K562 (cell line): ENCODE measurements at regions not wholly inside any gene's neighbourhood (a gene's known extent, or its start where the extent isn't known, plus 50 kb on each side); places are given as distances from the start of the nearest gene placed in this dataset.

Experiments
- ATAC-seq: fragments of 200-7000 bp; cut with Tn5 transposase; 3 replicates; pipeline ENCODE4 v1.9.1; 2020; ENCODE audit warnings: moderate library complexity
- BruUV-seq: library from RNA; stranded (reverse); fragments of 400-500 nt; replicated peaks from 2 replicates; lab custom pipeline; 2021; lab: Mats Ljungman, UMichigan
- CTCF ChIA-PET: fragments of 300-600 bp; formaldehyde crosslinking; extraction: SDS; loops from one replicate; lab custom pipeline; 2021; ENCODE audit warnings: low intra/inter-chr PET ratio; lab: Yijun Ruan, JAX
- POLR2A ChIA-PET: fragments of 300-600, 350-650 bp; sonication (Branson Sonifier 250); formaldehyde crosslinking; extraction: SDS; loops from one replicate; lab custom pipeline; 2021; ENCODE audit warnings: antibody characterized with exemption, inconsistent platforms; lab: Yijun Ruan, JAX
- DNase-seq, 4 experiments: peaks; one replicate each; pipeline versions ENCODE4 v3.0.0 to v3.0.0-alpha.2; 2011 to 2018; ENCODE audit warnings: low spot score in 3 of 4, mixed read lengths in 3 of 4; ENCODE audit errors: extremely low read depth in 1 of 4
- FAIRE-seq: peaks from 2 replicates; lab custom pipeline; 2011; peaks lifted over from hg19 to GRCh38; lab: Jason Lieb, UNC
- H2AFZ ChIP-seq: 2 replicates; pipeline ENCODE4 v1.6.0; 2011; ENCODE audit warnings: low read depth, low read length, control low read depth, inconsistent platforms
- H3K27ac ChIP-seq: fragments of 200-600 bp; 3 replicates; pipeline ENCODE4 v1.8.0; 2011; ENCODE audit warnings: low read depth, mild to moderate bottlenecking, control low read depth, inconsistent platforms, low read length, moderate library complexity, mixed read lengths; ENCODE audit errors: extremely low read depth
- H3K27me3 ChIP-seq, 2 experiments: fragments of 300-600 bp in 1 of 2; 2 replicates in 1 of 2; 3 replicates in 1 of 2; pipeline versions ENCODE4 v1.6.0 to v1.8.0; 2011; ENCODE audit warnings: inconsistent platforms in 2 of 2, low read length in 2 of 2, mild to moderate bottlenecking in 1 of 2, mixed read lengths in 1 of 2, moderate library complexity in 1 of 2; ENCODE audit not compliant: control insufficient read depth in 2 of 2, insufficient read depth in 2 of 2
- H3K36me3 ChIP-seq: fragments of 300-600 bp; 3 replicates; pipeline ENCODE4 v1.8.0; 2011; ENCODE audit warnings: mild to moderate bottlenecking, low read length, inconsistent platforms; ENCODE audit not compliant: control insufficient read depth, insufficient read depth
- H3K4me1 ChIP-seq, 2 experiments: fragments of 200-600 bp in 1 of 2; replicated peaks in 1 of 2; 2 replicates in 1 of 2; 3 replicates in 1 of 2; pipeline versions ENCODE4 v1.5.1 to v1.8.0; 2011; ENCODE audit warnings: inconsistent platforms in 2 of 2, low read length in 2 of 2, mild to moderate bottlenecking in 1 of 2, mixed read lengths in 1 of 2, moderate library complexity in 1 of 2; ENCODE audit not compliant: control insufficient read depth in 2 of 2, insufficient read depth in 2 of 2
- H3K4me2 ChIP-seq: 2 replicates; pipeline ENCODE4 v1.6.1; 2011; ENCODE audit warnings: low read length, control low read depth, inconsistent platforms, mixed read lengths; ENCODE audit not compliant: insufficient read depth
- H3K4me3 ChIP-seq: fragments of 200-600 bp; sonication (generic), shearing (Covaris generic); 2 replicates; pipeline ENCODE4 v1.5.1; 2016; ENCODE audit warnings: control low read depth, inconsistent platforms
- H3K79me2 ChIP-seq: fragments of 200-600 bp; 3 replicates; pipeline ENCODE4 v1.8.0; 2011; ENCODE audit warnings: low read length, inconsistent platforms; ENCODE audit not compliant: control insufficient read depth, insufficient read depth
- H3K9ac ChIP-seq, 2 experiments: 2 replicates each; pipeline versions ENCODE4 v1.6.0 to v1.6.1; 2011; ENCODE audit warnings: low read depth in 2 of 2, low read length in 2 of 2, control low read depth in 1 of 2, inconsistent platforms in 1 of 2, mild to moderate bottlenecking in 1 of 2, mixed read lengths in 1 of 2; ENCODE audit not compliant: insufficient read depth in 1 of 2
- H3K9me1 ChIP-seq: one replicate; pipeline ENCODE4 v1.6.0; 2011; ENCODE audit warnings: inconsistent platforms, mild to moderate bottlenecking, low read length, moderate library complexity; ENCODE audit not compliant: control insufficient read depth, insufficient read depth
- H3K9me3 ChIP-seq: replicated peaks from 2 replicates; pipeline ENCODE4 v1.5.1; 2011; ENCODE audit warnings: low read depth, low read length, inconsistent platforms; ENCODE audit not compliant: control insufficient read depth, insufficient read depth
- H4K20me1 ChIP-seq: replicated peaks from 2 replicates; pipeline ENCODE4 v1.6.1; 2011; ENCODE audit warnings: low read length, inconsistent platforms, mixed read lengths; ENCODE audit not compliant: control insufficient read depth, insufficient read depth
- ARID1B ChIP-seq: fragments of 450-650 bp; IDR thresholded peaks from 2 replicates; pipeline ENCODE4 v1.6.1; 2016; ENCODE audit warnings: antibody characterized with exemption, mild to moderate bottlenecking, inconsistent platforms
- CBFA2T2 ChIP-seq: fragments of 450-650 bp; conservative IDR thresholded peaks from 2 replicates; pipeline ENCODE4 v1.6.1; 2017; ENCODE audit warnings: mild to moderate bottlenecking
- CBFA2T3 ChIP-seq: fragments of 450-650 bp; IDR thresholded peaks from 2 replicates; pipeline ENCODE4 v1.6.1; 2017
- POLR2G ChIP-seq: fragments of 200-400 bp; formaldehyde crosslinking; IDR thresholded peaks from 2 replicates; pipeline ENCODE4 v1.6.1; 2017; ENCODE audit warnings: low read depth, mild to moderate bottlenecking, antibody characterized with exemption, low read length, moderate library complexity
- RB1 ChIP-seq: fragments of 450-650 bp; IDR thresholded peaks from 2 replicates; pipeline ENCODE4 v1.6.1; 2017; ENCODE audit warnings: low read depth, mild to moderate bottlenecking
- SAFB ChIP-seq: fragments of 200-400 bp; formaldehyde crosslinking; IDR thresholded peaks from 2 replicates; pipeline ENCODE4 v1.6.1; 2017; ENCODE audit warnings: low read depth, low read length, borderline replicate concordance
- TBP ChIP-seq: optimal IDR thresholded peaks from 2 replicates; pipeline ENCODE3; 2011; ENCODE audit warnings: low read depth, low read length, improper control_type of control experiment
- TEAD4 ChIP-seq, 2 experiments: sonication (generic) in 1 of 2; formaldehyde crosslinking in 1 of 2; IDR thresholded peaks; 2 replicates each; pipeline versions ENCODE4 v1.6.1 to v1.8.0; 2012 to 2022; ENCODE audit warnings: borderline replicate concordance in 1 of 2, inconsistent platforms in 1 of 2, low read length in 1 of 2, mild to moderate bottlenecking in 1 of 2, missing genetic modification reagents in 1 of 2
- ZNF239 ChIP-seq: fragments of 250-450 bp; sonication (Bioruptor Pico); IDR thresholded peaks from 2 replicates; pipeline ENCODE4 v1.4.0; 2020; ENCODE audit warnings: mild to moderate bottlenecking
- ZNF316 ChIP-seq: fragments of 450-650 bp; IDR thresholded peaks from 2 replicates; pipeline ENCODE4 v1.6.1; 2016
- ZNF76 ChIP-seq: fragments of 250-450 bp; sonication (Bioruptor Pico); IDR thresholded peaks from 2 replicates; pipeline ENCODE4 v1.4.0; 2020; ENCODE audit warnings: mild to moderate bottlenecking, moderate library complexity, borderline replicate concordance
- WGBS: fragments of 100-300 bp; shearing (Covaris generic); methylation state at CpG from one replicate; pipeline ENCODE4 v1.1.6; 2016; ENCODE audit warnings: low coverage, mixed read lengths; ENCODE audit not compliant: insufficient coverage; ENCODE audit errors: missing lambda C conversion rate; 5-methylcytosine and 5-hydroxymethylcytosine counted together
- in situ Hi-C: fragments of 300-500 bp; cut with MboI; formaldehyde crosslinking; loops from 4 replicates; pipeline ENCODE4 v1.15.0; 2018; ENCODE audit warnings: inconsistent platforms, mixed read lengths
- intact Hi-C: fragments of 100-400 bp; cut with micrococcal nuclease; formaldehyde crosslinking; loops from 2 replicates; pipeline ENCODE4 v1.14.2; 2022
- TF ChIP-seq, protein P1 (sequence below): fragments of 450-650 bp; IDR thresholded peaks from 2 replicates; pipeline ENCODE4 v1.6.1; 2016; ENCODE audit warnings: missing biosample characterization, missing genetic modification characterization
- TF ChIP-seq, protein P2 (sequence below): fragments of 450-650 bp; IDR thresholded peaks from 2 replicates; pipeline ENCODE4 v1.6.1; 2017; ENCODE audit warnings: antibody characterized with exemption

DNA sequence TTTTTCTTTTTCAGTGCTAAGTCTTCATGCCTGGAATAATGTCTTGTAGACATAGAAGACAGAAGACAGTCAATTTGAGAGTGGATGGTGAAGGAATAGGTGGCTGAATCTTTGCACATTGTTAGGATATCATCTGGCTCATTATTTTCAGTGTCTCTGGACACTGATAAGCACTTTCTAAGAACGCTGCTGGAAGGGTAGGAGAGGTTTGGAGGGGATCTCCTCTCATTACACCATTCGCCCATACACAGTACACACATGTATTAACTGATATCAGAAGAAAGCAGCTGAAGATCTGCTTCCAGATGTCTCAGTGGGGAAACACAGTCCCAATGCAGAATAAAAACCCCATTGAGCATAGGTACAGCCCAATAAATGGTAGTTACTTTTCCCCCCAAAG, 461.1 kb upstream of the DCN start:
- FAIRE-seq: no peak
- ChIA-PET POLR2A (interaction anchor here (1.3 to 6.7 kb wide), 2 partner anchors 9 to 36 kb away, joined by 4 to 41 read pairs; no protein-coding TSS in a partner anchor), CTCF (no interaction called here)

More for the DNA sequence above, 461.1 kb upstream of the DCN start:
- ATAC-seq: peak; percentile 62
- intact Hi-C loops: no loop called here
- no peaks in the 10 kb centered on the region for H4K20me1 ChIP-seq
- no peaks in the 10 kb centered on the region for H3K27me3 ChIP-seq
- H2AFZ ChIP-seq: no peak overlapping the region
- 6% methylated on average over 2 of the region's 2 CpGs for WGBS
- TF ChIP-seq TBP: no peak
- TF ChIP-seq ZNF316: no peak
- no peak for TF ChIP-seq ZNF239
- no peak for TF ChIP-seq POLR2G
- TF ChIP-seq ZNF76 (CRISPR knock-in tag): no peak
- TF ChIP-seq, protein P1, sequence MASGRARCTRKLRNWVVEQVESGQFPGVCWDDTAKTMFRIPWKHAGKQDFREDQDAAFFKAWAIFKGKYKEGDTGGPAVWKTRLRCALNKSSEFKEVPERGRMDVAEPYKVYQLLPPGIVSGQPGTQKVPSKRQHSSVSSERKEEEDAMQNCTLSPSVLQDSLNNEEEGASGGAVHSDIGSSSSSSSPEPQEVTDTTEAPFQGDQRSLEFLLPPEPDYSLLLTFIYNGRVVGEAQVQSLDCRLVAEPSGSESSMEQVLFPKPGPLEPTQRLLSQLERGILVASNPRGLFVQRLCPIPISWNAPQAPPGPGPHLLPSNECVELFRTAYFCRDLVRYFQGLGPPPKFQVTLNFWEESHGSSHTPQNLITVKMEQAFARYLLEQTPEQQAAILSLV (tag): no peak
- TF ChIP-seq ARID1B: peak; percentile 33
- TF ChIP-seq CBFA2T3: peak; percentile 60
- TF ChIP-seq, protein P2, sequence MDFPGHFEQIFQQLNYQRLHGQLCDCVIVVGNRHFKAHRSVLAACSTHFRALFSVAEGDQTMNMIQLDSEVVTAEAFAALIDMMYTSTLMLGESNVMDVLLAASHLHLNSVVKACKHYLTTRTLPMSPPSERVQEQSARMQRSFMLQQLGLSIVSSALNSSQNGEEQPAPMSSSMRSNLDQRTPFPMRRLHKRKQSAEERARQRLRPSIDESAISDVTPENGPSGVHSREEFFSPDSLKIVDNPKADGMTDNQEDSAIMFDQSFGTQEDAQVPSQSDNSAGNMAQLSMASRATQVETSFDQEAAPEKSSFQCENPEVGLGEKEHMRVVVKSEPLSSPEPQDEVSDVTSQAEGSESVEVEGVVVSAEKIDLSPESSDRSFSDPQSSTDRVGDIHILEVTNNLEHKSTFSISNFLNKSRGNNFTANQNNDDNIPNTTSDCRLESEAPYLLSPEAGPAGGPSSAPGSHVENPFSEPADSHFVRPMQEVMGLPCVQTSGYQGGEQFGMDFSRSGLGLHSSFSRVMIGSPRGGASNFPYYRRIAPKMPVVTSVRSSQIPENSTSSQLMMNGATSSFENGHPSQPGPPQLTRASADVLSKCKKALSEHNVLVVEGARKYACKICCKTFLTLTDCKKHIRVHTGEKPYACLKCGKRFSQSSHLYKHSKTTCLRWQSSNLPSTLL: no peak
- TF ChIP-seq CBFA2T2: peak; percentile 39
- no peak for TF ChIP-seq RB1
- peak; percentile 34; the same call in 1 of the 2 replicates for TF ChIP-seq TEAD4 (IDR thresholded peaks at IDR 0.05; ENCODE audit: low read length)
- TF ChIP-seq TEAD4 (CRISPR knock-in tag; IDR thresholded peaks at IDR 0.05; ENCODE audit: borderline replicate concordance): no peak
- TF ChIP-seq SAFB: no peak
- H3K9me3 ChIP-seq: no peaks in the 10 kb centered on the region
- no peaks in the 10 kb centered on the region for H3K36me3 ChIP-seq
- H3K9me1 ChIP-seq: no peaks in the 10 kb centered on the region
- no peak overlapping the region for H3K27ac ChIP-seq
- H3K9ac ChIP-seq: no peak overlapping the region
- H3K4me1 ChIP-seq: peaks cover 0 to 4% of the 10 kb centered on the region in 2 experiments; a peak in 2 of 5 replicates
- peak in 1 of 4 experiments; percentile 36 for DNase-seq
- no peak overlapping the region; the same call in 1 of the 2 replicates for H3K4me2 ChIP-seq
- in situ Hi-C loops: no loop called here
- BruUV-seq: no TSS peak
- H3K79me2 ChIP-seq: no peaks in the 10 kb centered on the region
- no peak overlapping the region for H3K4me3 ChIP-seq
